Dermis microvascular lymphatic vessel endothelial cell (primary cell): ENCODE measurements at regions not wholly inside any gene's neighbourhood (a gene's known extent, or its start where the extent isn't known, plus 50 kb on each side); places are given as distances from the start of the nearest gene placed in this dataset.

Experiments used
- DNase-seq, 2 donors: peaks; one replicate each; pipeline versions ENCODE4 v3.0.0 to v3.0.0-alpha.2; 2010; ENCODE audit warnings: low read depth in 2 of 2

DNA sequence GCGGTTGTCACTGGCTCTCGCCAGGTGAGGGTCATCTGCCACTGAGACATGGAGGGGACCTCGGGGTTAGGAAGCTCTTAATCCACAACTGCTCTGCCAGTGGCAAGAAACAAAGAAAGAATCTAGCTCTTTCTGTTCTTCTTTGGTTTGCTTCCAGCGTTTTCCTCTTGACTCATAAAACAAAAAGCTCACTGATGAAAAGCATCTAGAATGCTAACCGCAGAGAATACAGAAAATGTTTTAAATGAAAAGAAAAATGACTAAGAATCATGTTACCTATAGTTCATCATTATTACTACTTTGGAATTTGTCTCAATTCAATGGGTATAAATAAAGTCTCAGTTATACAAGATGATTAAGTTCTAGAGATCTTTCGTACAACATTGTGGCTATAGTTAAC, 274.8 kb upstream of the TENM3 start:
- no peak for DNase-seq

DNA sequence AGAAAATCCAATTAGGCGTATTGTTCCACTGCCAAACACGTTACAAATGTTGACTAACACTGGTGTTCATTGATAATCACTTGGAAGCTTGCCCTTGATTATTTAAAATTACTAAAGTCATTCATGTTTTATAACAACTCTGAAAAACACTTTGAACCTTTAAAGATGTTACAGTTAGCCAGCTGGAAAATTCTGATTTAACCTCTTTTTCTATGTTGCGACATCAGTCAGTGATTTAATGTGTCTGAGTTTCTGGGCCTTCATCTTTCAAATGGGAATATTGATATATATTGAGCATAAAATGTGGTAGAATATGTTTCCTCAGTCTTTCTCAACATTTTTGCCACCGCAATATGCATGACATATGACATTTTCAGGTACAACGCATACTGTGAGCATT, 274.1 kb upstream of the TENM3 start:
- DNase-seq: no peak

DNA sequence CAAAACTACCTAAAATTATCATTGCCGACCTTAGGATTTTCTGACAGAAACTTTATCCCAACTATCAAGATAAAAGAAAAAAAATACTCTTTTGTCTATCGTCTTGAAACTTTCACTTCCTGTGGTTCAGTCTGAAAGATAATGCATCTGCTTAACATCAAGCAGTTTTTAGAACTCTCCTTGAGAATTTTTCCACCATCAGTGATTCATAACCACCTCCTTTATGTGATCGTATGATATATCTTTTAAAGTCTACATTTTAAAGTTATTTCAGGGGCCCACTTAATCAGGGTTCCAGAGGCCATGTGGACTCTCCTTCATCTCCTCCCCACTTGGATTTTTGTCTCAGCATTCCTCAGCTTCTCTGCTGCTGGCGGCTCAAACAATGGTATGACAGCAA, 272.8 kb upstream of the TENM3 start:
- DNase-seq: no peak

DNA sequence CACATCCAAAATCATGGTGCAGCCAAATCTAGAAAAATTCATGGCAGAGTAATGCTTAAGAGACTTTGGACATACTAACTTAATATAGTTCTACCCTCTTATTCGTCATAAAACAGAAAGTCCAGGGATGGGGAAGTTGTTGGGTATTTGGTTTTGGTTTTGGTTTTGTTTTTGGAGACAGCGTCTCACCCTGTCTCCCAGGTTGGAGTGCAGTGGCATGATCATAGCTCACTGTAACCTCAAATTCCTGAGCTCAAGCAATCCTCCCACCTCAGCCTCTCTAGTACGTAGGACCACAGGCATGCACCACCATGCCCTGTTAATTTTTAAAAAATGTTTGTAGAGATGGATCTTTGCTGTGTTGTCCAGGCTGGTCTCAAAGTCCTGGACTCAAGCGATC, 271.8 kb upstream of the TENM3 start:
- no peak for DNase-seq

DNA sequence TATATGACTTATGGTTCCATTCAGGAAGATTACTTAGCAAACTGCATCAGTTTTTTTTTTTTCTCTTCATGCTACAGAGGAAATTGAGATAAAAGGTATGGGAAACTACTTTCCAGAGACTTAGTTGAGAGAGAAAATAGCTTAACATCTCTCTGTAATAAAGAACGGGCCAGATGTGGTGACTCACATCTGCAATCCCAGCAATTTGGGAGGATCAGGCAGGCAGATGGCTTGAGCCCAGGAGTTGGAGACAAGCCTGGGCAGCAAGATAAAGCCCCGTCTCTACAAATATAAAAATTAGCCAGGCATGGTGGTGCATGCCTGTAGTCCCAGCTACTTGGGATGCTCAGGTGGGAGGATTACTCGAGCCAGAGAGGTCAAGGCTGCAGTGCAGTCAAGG, 271.2 kb upstream of the TENM3 start:
- DNase-seq: no peak

DNA sequence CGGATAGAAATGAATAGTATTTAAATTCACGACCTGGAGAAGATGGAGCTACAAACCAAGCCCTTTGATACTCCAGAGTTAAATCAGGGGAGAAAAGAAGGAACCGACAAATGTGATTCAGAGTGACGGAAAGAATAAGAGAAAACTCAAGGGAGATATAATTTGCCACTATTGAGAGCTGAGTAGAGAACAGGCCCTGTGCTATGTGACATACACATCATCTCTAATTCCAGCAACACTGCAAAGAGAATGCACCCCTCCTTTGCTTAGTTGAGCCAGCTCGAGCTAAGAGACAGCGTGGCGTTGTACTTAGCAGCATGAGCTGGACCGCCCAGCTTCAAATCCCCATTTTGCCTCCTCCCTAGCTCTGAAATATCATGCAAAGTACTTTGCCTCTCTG, 266.4 kb upstream of the TENM3 start:
- no peak for DNase-seq

DNA sequence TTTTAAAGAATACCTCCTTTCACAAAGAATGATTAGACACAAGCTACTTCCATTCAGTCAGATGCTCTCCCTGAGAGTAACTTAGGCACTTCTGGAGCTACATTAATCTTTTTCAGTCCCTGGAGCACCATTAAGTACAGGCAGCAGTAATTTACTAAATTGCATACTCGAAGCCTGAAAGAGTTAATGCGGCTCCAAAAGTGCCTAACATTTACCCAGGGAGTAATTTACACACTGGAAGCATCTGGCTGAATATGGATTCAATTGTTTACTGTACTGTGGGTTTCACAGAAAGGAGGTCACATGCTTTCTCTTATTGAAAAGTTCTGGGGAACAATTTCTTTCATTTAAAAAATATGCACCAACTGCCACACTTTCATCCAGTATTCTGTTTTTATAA, 260.8 kb upstream of the TENM3 start:
- DNase-seq: no peak

DNA sequence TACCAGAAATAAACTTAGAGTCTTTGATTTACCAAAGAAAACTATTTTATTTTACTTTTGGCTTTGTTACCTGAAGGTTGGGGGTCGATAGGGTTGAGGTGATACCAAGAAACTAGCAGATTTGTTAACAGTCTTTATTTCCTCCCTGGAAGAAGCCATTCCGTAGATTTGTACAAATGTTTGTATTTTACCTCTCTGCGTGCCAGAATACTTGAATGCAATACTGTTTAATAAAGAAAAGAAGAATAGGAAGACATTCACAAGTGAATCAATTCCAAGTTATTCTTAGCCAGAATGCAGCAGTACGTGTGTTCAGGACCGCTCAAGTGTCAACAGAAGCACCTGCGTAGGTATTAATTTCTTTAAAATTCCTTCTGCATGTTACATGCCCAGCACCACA, 260.3 kb upstream of the TENM3 start:
- no peak for DNase-seq

DNA sequence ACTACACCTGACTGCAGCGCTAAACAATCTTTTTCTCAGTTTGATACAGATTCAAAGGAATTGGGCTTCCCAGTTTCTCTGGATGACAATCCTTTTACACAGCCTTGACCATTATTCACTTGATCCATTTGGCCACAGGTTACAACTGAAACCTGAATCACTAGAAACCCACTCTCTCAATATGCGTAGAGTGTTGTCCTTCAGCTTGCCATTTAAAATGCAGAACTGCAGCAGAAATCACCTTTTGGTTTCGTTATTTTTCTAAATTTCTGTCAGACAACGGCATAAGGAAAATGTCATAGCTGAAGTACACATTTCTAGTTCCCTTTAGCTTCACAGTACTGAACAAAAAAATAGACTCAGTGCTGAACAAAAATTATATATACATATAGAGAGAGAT, 255.8 kb upstream of the TENM3 start:
- no peak for DNase-seq

DNA sequence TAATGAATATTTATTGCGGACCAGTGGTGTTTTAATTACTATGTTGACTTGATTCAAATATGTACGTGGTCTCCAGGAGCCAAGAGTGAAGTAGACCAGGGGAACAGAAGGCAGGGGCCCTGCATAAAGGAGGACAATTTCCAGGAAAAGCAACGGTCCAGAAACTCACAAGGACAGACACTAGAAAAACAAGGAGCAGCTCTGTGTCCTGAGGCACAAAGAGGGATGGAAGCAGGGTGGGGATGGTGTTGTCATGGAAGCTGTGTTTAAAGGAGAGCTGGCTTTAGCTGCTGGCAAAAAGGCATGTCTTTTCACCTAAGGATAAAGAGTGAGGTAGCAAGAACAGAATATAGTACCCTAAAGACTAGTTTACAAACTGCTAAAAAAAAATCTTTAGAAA, 254.1 kb upstream of the TENM3 start:
- no peak for DNase-seq

DNA sequence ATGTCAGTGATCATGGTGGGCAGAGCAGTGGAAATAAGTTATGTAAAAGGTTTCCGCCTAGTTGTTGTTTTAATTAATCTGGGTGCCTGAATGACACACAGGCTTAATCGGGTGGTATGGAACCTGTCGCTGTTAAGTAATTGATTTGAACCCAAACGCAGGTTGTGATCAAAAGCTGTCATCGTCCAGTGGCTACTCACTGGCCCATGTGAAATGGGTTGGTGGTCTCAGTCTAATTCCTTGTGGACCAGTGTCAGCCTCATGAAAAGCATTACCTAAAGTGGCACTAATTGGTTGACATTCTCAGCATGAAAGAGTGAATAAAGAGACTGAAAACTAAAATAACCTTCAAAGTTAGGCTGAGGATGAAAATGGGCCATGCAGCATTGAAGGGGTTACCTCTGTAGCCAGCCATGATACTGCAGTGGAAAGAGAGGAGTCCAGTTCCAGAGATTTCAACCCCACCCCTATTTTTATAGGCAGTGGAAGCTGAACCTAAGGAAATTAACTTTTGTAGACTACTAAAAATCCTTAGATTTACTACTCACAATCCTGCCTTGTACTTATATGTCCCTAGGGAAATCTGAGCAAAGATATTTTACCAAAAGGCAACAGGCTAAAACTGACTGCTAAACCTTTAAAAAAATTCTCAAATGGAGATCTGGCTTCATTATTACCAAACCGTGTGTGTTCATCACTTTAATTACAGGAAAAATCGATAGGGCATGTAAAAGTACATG, 251.7 kb upstream of the TENM3 start:
- DNase-seq: no peak

DNA sequence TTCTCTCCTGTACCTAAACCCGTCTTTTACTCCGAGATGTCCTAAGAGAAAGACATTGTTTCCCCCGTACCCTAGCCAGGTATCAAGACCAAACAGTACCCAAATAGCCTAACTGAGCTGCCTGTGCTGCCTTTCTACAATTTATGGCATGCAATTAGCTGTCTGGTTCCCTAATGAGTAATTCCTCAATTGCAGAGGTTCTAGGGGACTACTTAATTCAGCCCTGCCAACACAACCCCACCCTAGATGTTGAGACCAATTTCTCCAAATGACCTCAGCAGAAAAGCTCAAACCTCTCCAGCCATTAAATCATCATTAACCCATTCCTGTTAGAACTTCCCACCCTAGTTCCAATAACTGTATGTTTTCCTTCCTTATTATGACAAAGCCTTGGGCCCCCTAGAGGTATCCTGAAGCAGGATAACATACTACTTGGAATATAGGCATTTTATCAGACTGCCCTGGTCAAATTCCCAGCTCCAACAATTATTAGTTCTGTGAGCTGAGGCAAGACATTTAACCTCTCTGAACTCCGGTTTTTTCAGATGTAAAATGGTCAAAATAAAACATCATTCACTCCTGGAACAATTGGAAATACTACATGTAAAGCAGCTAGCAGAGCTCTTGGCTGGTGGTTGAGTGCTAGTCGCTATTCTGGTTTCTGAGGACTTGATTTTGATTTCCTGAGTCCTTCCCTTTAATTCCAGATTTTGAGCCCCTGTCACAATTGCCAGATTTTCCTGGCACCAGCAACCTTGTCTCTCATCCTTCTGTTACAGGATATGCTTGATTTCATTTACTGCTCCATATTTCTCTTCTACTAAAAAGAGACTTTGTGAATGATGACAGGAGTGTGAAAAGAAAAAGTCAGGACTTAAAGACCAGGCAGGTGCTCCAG, 244.6 kb upstream of the TENM3 start:
- no peak for DNase-seq

DNA sequence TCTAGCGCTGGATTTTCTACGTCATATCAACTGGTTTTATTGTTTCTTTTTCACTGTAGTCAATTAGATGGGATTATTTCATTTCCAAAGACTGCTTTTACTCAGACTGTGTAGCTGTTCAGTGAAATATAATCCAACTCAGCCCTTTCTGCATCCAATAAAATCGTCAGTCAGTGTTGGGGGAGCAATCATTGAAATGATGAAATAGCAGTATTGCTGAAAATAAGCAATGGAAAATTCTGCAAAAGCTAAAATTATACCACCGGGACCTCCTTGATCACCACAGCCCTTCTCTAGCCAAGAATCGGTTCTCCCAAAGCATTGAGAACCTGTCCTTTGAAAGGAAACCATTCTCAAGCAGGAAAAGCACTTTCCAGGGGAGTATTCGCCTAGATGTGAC, 243.1 kb upstream of the TENM3 start:
- no peak for DNase-seq

DNA sequence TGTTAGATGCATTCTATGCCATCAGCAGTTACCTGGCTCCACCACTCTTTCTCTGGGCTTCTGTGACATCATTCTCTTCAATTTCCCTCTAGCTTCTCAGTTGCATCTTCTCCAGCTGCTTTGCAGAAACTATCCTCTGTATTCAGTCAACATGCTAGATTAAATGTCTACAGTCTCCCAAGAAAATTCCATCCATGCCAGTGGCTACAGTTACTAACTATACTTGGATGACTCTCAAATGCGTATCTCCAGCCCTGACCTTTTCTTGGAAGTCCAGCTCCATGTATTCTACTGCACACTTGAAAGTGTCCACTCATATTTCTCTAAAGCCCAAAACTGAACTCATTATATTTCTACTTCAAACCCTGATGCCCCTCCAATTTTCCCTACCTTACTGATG, 232.3 kb upstream of the TENM3 start:
- DNase-seq: no peak

DNA sequence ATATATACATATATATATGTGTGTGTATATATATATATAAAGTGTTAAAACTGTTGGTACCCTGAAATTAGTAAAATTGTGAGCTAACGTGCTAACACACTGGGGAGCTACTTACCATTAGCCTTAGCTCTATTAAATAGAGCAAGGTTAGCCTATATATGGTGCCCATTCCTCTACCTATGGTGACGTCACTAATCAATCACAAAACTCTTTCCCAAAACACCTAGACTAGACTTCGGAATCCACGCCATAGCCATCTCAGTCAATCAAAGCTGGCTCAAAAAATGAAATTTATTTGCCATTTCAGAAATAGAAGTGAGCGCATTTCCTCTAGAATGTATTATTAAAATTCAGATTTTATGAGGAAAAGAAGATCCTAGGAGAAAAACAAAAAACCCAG, 229.0 kb upstream of the TENM3 start:
- no peak for DNase-seq

DNA sequence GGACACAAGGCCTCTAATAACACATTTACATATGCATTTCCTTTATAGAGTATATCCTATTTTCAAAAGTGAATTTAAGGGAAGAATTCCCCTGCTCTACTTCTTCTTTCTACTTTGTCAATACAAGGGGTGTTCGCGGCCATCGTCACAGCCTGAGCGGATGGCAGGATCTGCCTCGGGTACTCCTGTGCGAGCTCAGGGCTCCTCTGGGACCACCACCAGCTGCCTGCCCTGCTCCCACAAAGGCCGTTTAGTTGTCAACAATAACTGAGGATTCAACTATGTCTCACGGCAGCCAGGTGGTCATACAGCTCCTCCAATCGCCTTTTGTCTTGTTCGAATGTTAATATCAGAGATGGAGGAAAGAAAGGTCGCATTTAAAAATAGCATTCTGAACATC, 228.2 kb upstream of the TENM3 start:
- no peak for DNase-seq

DNA sequence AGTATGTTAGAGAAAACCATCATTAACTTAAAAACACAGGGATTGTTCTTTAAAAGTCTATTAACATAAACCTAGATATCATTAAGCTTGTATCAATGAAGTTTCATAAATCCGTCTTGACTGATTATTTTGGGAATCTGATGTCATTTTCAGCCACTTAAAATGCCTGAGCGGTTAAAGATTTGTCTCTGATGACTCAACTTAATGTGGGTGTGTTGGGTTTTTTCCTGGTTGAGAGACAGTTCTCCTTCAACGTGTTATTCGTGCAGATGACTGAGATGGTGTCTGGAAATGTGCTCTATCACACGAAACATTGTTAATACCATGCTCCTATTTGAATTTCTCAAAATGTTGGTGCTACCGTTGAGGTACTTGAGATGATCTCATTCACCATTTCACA, 227.3 kb upstream of the TENM3 start:
- DNase-seq: no peak

DNA sequence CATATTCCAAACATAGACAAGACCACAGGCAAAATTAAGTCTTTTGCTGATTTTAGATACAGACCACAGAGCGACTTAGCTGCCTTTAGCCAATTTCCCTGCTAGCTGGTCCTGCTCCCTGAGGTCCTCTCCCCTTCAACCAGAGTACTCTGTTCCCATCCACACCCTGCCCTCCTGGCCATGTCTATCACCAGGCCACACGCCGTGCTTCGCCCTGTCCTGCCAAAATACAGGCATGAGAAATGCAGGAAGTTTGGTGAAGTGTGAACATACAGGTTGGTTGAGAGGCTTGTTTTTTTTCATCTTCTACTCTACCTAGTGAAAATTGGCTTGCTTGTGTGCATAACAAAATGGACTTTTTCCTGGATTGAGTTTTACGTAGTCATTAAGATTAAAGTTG, 226.2 kb upstream of the TENM3 start:
- no peak for DNase-seq

DNA sequence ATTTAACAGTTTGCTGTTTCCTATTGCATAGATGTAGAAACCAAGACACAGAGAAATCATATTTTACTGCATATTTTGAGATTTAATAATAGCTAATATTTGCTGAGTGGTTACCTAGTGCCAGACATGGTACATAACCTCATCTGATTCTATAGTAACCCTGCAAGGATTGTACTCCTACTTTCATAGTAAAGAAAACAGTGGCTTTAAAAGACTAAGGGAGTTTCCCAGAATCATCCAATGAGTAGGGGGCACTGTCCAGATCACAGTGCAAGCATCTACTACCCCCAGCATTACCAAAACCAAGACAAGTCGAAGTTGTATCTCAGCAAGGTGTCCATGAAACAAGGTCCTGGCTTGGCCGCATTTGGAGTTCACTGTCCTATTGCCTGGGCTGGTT, 224.5 kb upstream of the TENM3 start:
- DNase-seq: no peak

DNA sequence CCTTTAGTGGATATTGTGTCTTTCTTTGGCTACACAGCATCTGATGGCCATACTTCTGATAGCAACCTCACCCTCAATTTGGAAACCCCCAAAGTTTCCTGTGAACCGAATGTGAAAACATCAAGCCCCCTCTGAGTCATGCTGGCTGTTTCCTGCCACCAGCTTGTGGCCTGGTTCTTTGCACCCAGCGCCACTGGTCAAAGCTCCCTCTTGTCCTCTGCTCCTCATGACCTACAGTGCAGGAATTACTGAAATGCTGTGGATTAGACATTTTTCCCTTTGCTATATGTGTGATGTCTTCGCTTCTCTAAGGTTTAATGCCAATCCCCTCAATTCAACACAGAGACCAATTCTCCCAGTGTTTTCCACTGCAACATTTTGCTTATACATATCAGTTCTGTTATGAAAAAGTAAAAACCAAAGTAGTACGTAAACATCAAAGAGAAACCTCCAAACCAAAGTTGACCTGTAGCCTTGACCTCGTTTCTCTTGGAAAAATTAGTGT, 224.0 kb upstream of the TENM3 start:
- DNase-seq: no peak

DNA sequence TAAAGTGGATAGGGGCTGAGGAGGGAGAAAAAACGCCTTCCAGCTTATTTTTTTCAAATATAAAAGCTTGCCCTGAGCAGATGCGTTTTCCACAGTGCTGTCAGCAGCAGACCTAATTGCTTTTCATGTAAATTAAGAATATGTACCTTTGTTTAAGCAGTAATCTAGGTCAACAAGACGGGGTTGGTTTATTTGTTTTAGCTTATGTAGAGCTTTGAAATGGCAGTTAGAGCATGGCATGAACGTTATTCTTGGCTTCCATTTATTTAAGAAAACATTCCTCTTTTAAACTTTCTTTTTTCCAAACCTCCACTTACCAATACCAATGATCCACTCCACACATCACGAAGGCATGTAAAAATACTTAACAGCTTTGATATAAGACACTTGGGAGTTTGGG, 220.3 kb upstream of the TENM3 start:
- no peak for DNase-seq

DNA sequence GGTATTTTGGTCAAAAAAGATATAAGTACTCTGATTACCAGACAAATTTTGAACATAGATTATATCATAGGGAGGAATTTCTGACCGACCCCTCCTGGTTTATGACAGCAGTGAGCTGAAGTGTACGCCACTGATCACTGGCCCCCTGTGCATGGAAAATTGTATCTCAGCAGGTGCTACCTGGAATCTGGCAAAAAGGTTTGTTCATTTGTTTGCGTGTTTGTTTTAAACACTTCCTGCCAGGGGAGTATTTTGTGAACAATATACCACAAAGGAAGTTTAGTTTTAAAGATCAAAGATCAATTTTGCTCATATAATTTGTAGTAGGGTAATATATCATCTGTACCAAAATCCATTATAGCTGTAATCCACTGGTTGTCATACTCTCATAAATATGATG, 219.7 kb upstream of the TENM3 start:
- DNase-seq: no peak

DNA sequence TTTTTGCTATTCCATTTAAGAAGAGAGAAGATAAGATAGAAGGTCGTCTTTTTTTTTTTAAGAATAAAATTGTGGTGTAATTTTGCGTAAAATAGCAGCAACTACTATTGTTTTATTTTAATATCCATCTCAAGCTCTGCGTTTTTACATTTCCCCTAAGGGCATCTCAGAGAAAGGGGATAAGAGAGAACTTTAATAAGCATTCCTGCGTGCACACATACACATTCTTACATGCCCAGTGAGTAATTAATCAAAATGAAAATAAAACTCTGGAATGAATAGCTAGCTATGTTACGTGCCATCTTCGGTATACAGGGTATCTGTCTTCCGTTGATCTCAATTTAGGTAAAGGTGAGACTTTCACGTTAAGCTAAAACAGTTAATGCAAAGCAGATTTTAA, 200.3 kb upstream of the TENM3 start:
- no peak for DNase-seq
